ENCODE measurements at regions not wholly inside any gene's neighbourhood (a gene's known extent, or its start where the extent isn't known, plus 50 kb on each side); places are given as distances from the start of the nearest gene placed in this dataset.

DNA sequence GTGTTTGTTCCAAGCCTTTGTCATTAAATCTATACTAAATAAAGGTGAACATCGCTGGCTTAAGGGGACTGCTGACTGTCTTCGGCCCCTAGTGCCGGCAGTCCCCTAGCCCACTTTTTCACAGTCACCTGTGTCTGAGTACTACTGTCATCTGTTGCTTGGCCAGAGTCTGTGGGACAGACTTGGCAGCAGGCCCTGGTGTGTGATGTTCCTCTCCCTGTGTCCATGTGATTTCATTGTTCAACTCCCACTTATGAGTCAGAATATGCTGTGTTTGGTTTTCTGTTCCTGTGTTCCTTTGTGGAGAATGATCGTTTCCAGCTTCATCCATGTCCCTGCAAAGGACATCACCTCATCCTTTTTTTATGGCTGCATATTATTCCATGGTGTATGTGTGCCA is 133.4 kb downstream of the HAO1 start:
- no peaks in the 10 kb centered on the region for H3K27me3 Mint-ChIP-seq (ENCODE audit: low read depth in 2 of 2)
- DNase-seq: no peak
- H3K27me3 ChIP-seq (ENCODE audit: control insufficient read depth, insufficient read depth, low read length): no peaks in the 10 kb centered on the region
- ATAC-seq: no peak
- H3K27ac Mint-ChIP-seq: no peak overlapping the region
- H3K9me3 ChIP-seq (ENCODE audit: control insufficient read depth, insufficient read depth, low read length): no peaks in the 10 kb centered on the region
- H3K9me3 Mint-ChIP-seq: peaks cover 10 to 13% of the 10 kb centered on the region in 2 donors
- no peaks in the 10 kb centered on the region for H3K4me1 Mint-ChIP-seq
- H3K27ac ChIP-seq (ENCODE audit: low read length): no peak overlapping the region
- H3K4me3 Mint-ChIP-seq: no peak overlapping the region
- H3K4me3 ChIP-seq (ENCODE audit: low read length): no peak overlapping the region
- no peaks in the 10 kb centered on the region for H3K36me3 ChIP-seq (ENCODE audit: control insufficient read depth, insufficient read depth, low read length)
- 91% methylated on average over 3 of the region's 4 CpGs for WGBS (ENCODE audit: insufficient coverage)
- TF ChIP-seq, protein P1, sequence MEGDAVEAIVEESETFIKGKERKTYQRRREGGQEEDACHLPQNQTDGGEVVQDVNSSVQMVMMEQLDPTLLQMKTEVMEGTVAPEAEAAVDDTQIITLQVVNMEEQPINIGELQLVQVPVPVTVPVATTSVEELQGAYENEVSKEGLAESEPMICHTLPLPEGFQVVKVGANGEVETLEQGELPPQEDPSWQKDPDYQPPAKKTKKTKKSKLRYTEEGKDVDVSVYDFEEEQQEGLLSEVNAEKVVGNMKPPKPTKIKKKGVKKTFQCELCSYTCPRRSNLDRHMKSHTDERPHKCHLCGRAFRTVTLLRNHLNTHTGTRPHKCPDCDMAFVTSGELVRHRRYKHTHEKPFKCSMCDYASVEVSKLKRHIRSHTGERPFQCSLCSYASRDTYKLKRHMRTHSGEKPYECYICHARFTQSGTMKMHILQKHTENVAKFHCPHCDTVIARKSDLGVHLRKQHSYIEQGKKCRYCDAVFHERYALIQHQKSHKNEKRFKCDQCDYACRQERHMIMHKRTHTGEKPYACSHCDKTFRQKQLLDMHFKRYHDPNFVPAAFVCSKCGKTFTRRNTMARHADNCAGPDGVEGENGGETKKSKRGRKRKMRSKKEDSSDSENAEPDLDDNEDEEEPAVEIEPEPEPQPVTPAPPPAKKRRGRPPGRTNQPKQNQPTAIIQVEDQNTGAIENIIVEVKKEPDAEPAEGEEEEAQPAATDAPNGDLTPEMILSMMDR (IDR thresholded peaks at IDR 0.05): no peak
- H3K36me3 Mint-ChIP-seq: peaks cover 15% of the 10 kb centered on the region
- no peaks in the 10 kb centered on the region for H3K4me1 ChIP-seq (ENCODE audit: control insufficient read depth, insufficient read depth, low read length)
- intact Hi-C loops (cut with micrococcal nuclease): no loop called here

DNA sequence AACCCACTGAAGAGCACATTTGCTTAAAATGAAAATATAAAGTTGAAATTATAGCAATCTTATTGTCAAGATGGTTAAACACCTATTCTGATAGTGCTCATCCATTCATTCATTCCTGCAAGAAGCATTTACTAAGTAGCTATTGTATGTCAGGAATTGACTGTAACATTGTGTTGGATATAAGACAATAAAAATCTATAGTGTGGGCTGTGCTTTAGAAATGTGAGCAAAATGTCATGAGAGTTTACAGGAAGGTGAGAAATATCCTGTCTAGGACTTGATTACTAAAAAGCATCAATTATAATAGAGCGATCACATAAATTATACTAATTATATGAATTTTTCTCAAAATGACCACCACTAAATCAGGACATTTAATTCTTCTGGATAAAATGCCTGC is 123.0 kb downstream of the HAO1 start:
- H3K9me3 Mint-ChIP-seq: peaks cover 0 to 9% of the 10 kb centered on the region in 2 donors
- Histone ChIP-seq H3K4me3 (ENCODE audit: low read length) (no peak overlapping the region), H3K27ac (ENCODE audit: low read length) (no peak overlapping the region), H3K36me3 (ENCODE audit: control insufficient read depth, insufficient read depth, low read length) (no peaks in the 10 kb centered on the region), H3K27me3 (ENCODE audit: control insufficient read depth, insufficient read depth, low read length) (no peaks in the 10 kb centered on the region), H3K4me1 (ENCODE audit: control insufficient read depth, insufficient read depth, low read length) (no peaks in the 10 kb centered on the region), H3K9me3 (ENCODE audit: control insufficient read depth, insufficient read depth, low read length) (no peaks in the 10 kb centered on the region)
- H3K36me3 Mint-ChIP-seq: no peaks in the 10 kb centered on the region
- H3K4me3 Mint-ChIP-seq: no peak overlapping the region
- intact Hi-C loops (cut with micrococcal nuclease): no loop called here
- DNase-seq: no peak
- H3K27me3 Mint-ChIP-seq (ENCODE audit: low read depth in 2 of 2): no peaks in the 10 kb centered on the region
- no peaks in the 10 kb centered on the region for H3K4me1 Mint-ChIP-seq
- no peak overlapping the region for H3K27ac Mint-ChIP-seq
- WGBS (ENCODE audit: insufficient coverage): no CpG with 5 or more reads among the region's 1 CpG
- TF ChIP-seq, protein P1 (IDR thresholded peaks at IDR 0.05): no peak
- ATAC-seq: no peak

DNA sequence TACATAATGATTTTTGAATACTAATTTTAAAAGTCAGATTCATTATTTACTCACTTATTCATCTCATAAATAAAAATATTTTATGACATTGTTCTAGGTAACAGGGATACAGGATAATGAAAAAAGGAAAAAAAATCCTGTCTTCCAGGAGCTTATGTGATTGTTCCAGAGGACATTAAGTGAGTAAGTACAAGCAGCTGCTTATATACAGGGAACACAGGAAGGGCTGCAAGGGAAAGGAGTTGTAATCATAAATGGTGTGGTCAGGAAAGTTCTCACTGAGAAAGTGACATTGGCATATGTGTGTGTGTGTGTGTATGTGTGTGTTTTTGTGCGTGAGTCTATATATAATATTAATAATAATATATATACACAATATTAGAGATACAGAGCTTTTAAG is 121.8 kb downstream of the HAO1 start:
- Histone ChIP-seq H3K27ac (ENCODE audit: low read length) (no peak overlapping the region), H3K36me3 (ENCODE audit: control insufficient read depth, insufficient read depth, low read length) (no peaks in the 10 kb centered on the region), H3K27me3 (ENCODE audit: control insufficient read depth, insufficient read depth, low read length) (no peaks in the 10 kb centered on the region), H3K4me1 (ENCODE audit: control insufficient read depth, insufficient read depth, low read length) (no peaks in the 10 kb centered on the region), H3K4me3 (ENCODE audit: low read length) (no peak overlapping the region), H3K9me3 (ENCODE audit: control insufficient read depth, insufficient read depth, low read length) (no peaks in the 10 kb centered on the region)
- H3K27me3 Mint-ChIP-seq (ENCODE audit: low read depth in 2 of 2): no peaks in the 10 kb centered on the region
- DNase-seq: no peak
- TF ChIP-seq, protein P1 (IDR thresholded peaks at IDR 0.05): no peak
- peaks cover 2 to 9% of the 10 kb centered on the region in 2 donors for H3K9me3 Mint-ChIP-seq
- intact Hi-C loops (cut with micrococcal nuclease): no loop called here
- no CpG with 5 or more reads among the region's 1 CpG for WGBS (ENCODE audit: insufficient coverage)
- no peak overlapping the region for H3K4me3 Mint-ChIP-seq
- ATAC-seq: no peak
- H3K4me1 Mint-ChIP-seq: no peaks in the 10 kb centered on the region
- no peak overlapping the region for H3K27ac Mint-ChIP-seq
- no peaks in the 10 kb centered on the region for H3K36me3 Mint-ChIP-seq

DNA sequence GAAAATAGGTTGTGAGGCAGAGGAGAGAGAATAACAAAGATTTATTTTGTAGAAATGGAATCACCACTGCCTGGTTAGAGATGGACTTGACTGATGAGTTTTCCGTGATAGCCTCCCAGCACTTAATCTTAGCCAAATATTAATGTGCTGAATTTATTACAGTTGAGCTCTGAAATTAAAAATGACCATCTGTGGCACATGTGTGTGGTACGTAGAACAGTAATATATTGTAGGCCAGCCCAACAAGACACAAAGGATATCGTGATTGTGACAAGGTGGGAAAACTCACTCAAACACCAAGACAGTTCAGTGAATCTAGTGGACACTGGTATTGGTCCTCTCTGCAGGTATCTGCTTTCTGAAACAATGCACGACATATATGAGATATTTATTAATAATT is 119.4 kb downstream of the HAO1 start:
- Mint-ChIP-seq H3K27ac (no peak overlapping the region), H3K4me1 (no peaks in the 10 kb centered on the region), H3K9me3 (peaks cover 2 to 9% of the 10 kb centered on the region in 2 donors), H3K36me3 (no peaks in the 10 kb centered on the region), H3K27me3 (ENCODE audit: low read depth in 2 of 2) (no peaks in the 10 kb centered on the region), H3K4me3 (no peak overlapping the region)
- TF ChIP-seq, protein P1 (IDR thresholded peaks at IDR 0.05): no peak
- ATAC-seq (no peak), DNase-seq (no peak)
- WGBS (ENCODE audit: insufficient coverage): 75% methylated on average over 2 of the region's 4 CpGs
- no peaks in the 10 kb centered on the region for H3K9me3 ChIP-seq (ENCODE audit: control insufficient read depth, insufficient read depth, low read length)
- H3K4me1 ChIP-seq (ENCODE audit: control insufficient read depth, insufficient read depth, low read length): no peaks in the 10 kb centered on the region
- H3K27me3 ChIP-seq (ENCODE audit: control insufficient read depth, insufficient read depth, low read length): no peaks in the 10 kb centered on the region
- no peaks in the 10 kb centered on the region for H3K36me3 ChIP-seq (ENCODE audit: control insufficient read depth, insufficient read depth, low read length)
- no peak overlapping the region for H3K27ac ChIP-seq (ENCODE audit: low read length)
- H3K4me3 ChIP-seq (ENCODE audit: low read length): no peak overlapping the region
- intact Hi-C loops (cut with micrococcal nuclease): no loop called here

Data from natural killer cell (primary cell).